HepG2 (cell line): ENCODE measurements at regions not wholly inside any gene's neighbourhood (a gene's known extent, or its start where the extent isn't known, plus 50 kb on each side); places are given as distances from the start of the nearest gene placed in this dataset.

Source experiments
- ATAC-seq: fragments of 200-7000 bp; cut with Tn5 transposase; 3 replicates; pipeline ENCODE4 v1.9.1; 2020; ENCODE audit warnings: mild to moderate bottlenecking, moderate library complexity
- BruUV-seq: library from RNA; stranded (reverse); fragments of 400-500 nt; replicated peaks from 2 replicates; lab custom pipeline; 2021; lab: Mats Ljungman, UMichigan
- CTCF ChIA-PET: fragments of 300-600 bp; formaldehyde crosslinking; extraction: SDS; loops from one replicate; lab custom pipeline; 2021; ENCODE audit warnings: low total read pairs, inconsistent platforms, low intra/inter-chr PET ratio; lab: Yijun Ruan, JAX
- POLR2A ChIA-PET: fragments of 350-600 bp; sonication (Branson Sonifier 250); formaldehyde crosslinking; loops from one replicate; lab custom pipeline; 2020; ENCODE audit warnings: antibody characterized with exemption, inconsistent platforms; lab: Yijun Ruan, JAX
- DNase-seq: peaks from one replicate; pipeline ENCODE4 v3.0.0-alpha.2; 2015; ENCODE audit warnings: low spot score
- FAIRE-seq: peaks from 3 replicates; lab custom pipeline; 2011; peaks lifted over from hg19 to GRCh38; lab: Jason Lieb, UNC
- H2AFZ ChIP-seq: one replicate; pipeline ENCODE4 v1.6.1; 2011; ENCODE audit warnings: low read length, inconsistent platforms
- H3K27ac ChIP-seq: fragments of 300-600 bp; 3 replicates; pipeline ENCODE4 v1.8.0; 2011; ENCODE audit warnings: mixed run types, mild to moderate bottlenecking, mixed read lengths, low read length, inconsistent platforms; ENCODE audit not compliant: insufficient read depth; ENCODE audit errors: extremely low read length
- H3K27me3 ChIP-seq, 2 experiments: fragments of 200-600 bp in 1 of 2; 2 replicates in 1 of 2; 3 replicates in 1 of 2; pipeline versions ENCODE4 v1.6.0 to v1.8.0; 2011; ENCODE audit warnings: low read length in 2 of 2, mild to moderate bottlenecking in 2 of 2, moderate library complexity in 2 of 2, inconsistent platforms in 1 of 2; ENCODE audit not compliant: insufficient read depth in 2 of 2, control insufficient read depth in 1 of 2
- H3K36me3 ChIP-seq, 2 experiments: fragments of 200-600 bp in 1 of 2; replicated peaks in 1 of 2; 2 replicates in 1 of 2; 3 replicates in 1 of 2; pipeline versions ENCODE4 v1.5.1 to v1.8.0; 2011; ENCODE audit warnings: low read length in 2 of 2, inconsistent platforms in 1 of 2; ENCODE audit not compliant: insufficient read depth in 2 of 2, control insufficient read depth in 1 of 2
- H3K4me1 ChIP-seq: 2 replicates; pipeline ENCODE4 v1.5.1; 2012; ENCODE audit warnings: low read length, inconsistent platforms; ENCODE audit not compliant: insufficient read depth
- H3K4me2 ChIP-seq: 2 replicates; pipeline ENCODE4 v1.6.0; 2011; ENCODE audit warnings: low read depth, low read length, inconsistent platforms
- H3K4me3 ChIP-seq, 3 experiments: fragments of 200-600 bp in 1 of 3; sonication (generic), shearing (Covaris generic) in 1 of 3; replicated peaks in 1 of 3; 2 replicates each; pipeline ENCODE4 v1.5.1; 2011 to 2016; ENCODE audit warnings: low read length in 3 of 3, inconsistent platforms in 2 of 3, low read depth in 2 of 3, mild to moderate bottlenecking in 2 of 3, control low read depth in 1 of 3, mixed read lengths in 1 of 3; ENCODE audit not compliant: insufficient read depth in 1 of 3
- H3K79me2 ChIP-seq: one replicate; pipeline ENCODE4 v1.6.1; 2011; ENCODE audit warnings: low read length, inconsistent platforms; ENCODE audit not compliant: insufficient read depth
- H3K9ac ChIP-seq: 2 replicates; pipeline ENCODE4 v1.6.0; 2011; ENCODE audit warnings: mild to moderate bottlenecking, low read depth, low read length, inconsistent platforms; ENCODE audit not compliant: insufficient read depth
- H3K9me3 ChIP-seq: 2 replicates; pipeline ENCODE4 v1.5.1; 2012; ENCODE audit warnings: mild to moderate bottlenecking, low read length
- H4K20me1 ChIP-seq: 2 replicates; pipeline ENCODE4 v1.6.0; 2011; ENCODE audit warnings: inconsistent platforms, mild to moderate bottlenecking, low read length, moderate library complexity; ENCODE audit not compliant: insufficient read depth
- ADNP ChIP-seq: sonication (generic); formaldehyde crosslinking; IDR thresholded peaks from 2 replicates; pipeline ENCODE4 v1.4.0; 2020; ENCODE audit warnings: missing genetic modification reagents
- ATF3 ChIP-seq: sonication (generic); formaldehyde crosslinking; IDR thresholded peaks from 2 replicates; pipeline ENCODE4 v1.4.0; 2020; ENCODE audit warnings: missing genetic modification reagents
- EHMT2 ChIP-seq: fragments of 200-600 bp; sonication (generic); IDR thresholded peaks from 2 replicates; pipeline ENCODE4 v1.7.0; 2017; ENCODE audit warnings: antibody characterized with exemption, low read depth, low read length, borderline replicate concordance
- EZH2 ChIP-seq: conservative IDR thresholded peaks from 2 replicates; pipeline ENCODE4 v1.6.1; 2012; ENCODE audit warnings: mild to moderate bottlenecking, low read depth, low read length, moderate library complexity
- HNRNPUL1 ChIP-seq: fragments of 200-400 bp; formaldehyde crosslinking; IDR thresholded peaks from 2 replicates; pipeline ENCODE4 v1.6.1; 2017; ENCODE audit warnings: low read depth, mild to moderate bottlenecking, low read length, moderate library complexity
- NR2C2 ChIP-seq: sonication (generic); formaldehyde crosslinking; IDR thresholded peaks from 2 replicates; pipeline ENCODE4 v1.4.0; 2020; ENCODE audit warnings: missing genetic modification reagents, mild to moderate bottlenecking, moderate library complexity, borderline replicate concordance
- RCOR2 ChIP-seq: IDR thresholded peaks from 2 replicates; pipeline ENCODE4 v1.6.1; 2016; ENCODE audit warnings: missing biosample characterization, missing genetic modification reagents
- RNF219 ChIP-seq: sonication (generic); formaldehyde crosslinking; IDR thresholded peaks from 2 replicates; pipeline ENCODE4 v1.5.0; 2020; ENCODE audit warnings: mild to moderate bottlenecking, missing genetic modification reagents
- TEAD3 ChIP-seq: optimal IDR thresholded peaks from 2 replicates; pipeline ENCODE3; 2016; ENCODE audit warnings: borderline replicate concordance
- TP53 ChIP-seq: sonication (generic); formaldehyde crosslinking; conservative IDR thresholded peaks from 2 replicates; pipeline ENCODE4 v1.4.0; 2020; ENCODE audit warnings: missing genetic modification reagents
- ZNF224 ChIP-seq: sonication (generic); formaldehyde crosslinking; IDR thresholded peaks from 2 replicates; pipeline ENCODE4 v1.5.0; 2020; ENCODE audit warnings: mild to moderate bottlenecking, missing genetic modification reagents
- ZNF251 ChIP-seq: sonication (generic); formaldehyde crosslinking; IDR thresholded peaks from 2 replicates; pipeline ENCODE4 v1.9.0; 2021; ENCODE audit warnings: mild to moderate bottlenecking, missing genetic modification reagents
- ZNF383 ChIP-seq: sonication (generic); formaldehyde crosslinking; IDR thresholded peaks from 2 replicates; pipeline ENCODE4 v1.4.0; 2020; ENCODE audit warnings: missing genetic modification reagents, mild to moderate bottlenecking, borderline replicate concordance
- ZNF510 ChIP-seq: sonication (generic); formaldehyde crosslinking; IDR thresholded peaks from 2 replicates; pipeline ENCODE4 v1.4.0; 2020; ENCODE audit warnings: low read depth, mild to moderate bottlenecking, missing genetic modification reagents
- ZNF709 ChIP-seq: sonication (generic); formaldehyde crosslinking; IDR thresholded peaks from 2 replicates; pipeline ENCODE4 v1.5.0; 2020; ENCODE audit warnings: mild to moderate bottlenecking, missing genetic modification reagents
- WGBS: methylation state at CpG from one replicate; pipeline ENCODE4 v1.1.6; 2017; ENCODE audit warnings: low lambda C conversion rate; 5-methylcytosine and 5-hydroxymethylcytosine counted together
- in situ Hi-C: cut with HindIII; loops from 2 replicates; pipeline ENCODE4 v1.10.0; 2017; ENCODE audit warnings: low pct_unique_long_range_greater_than_20kb; ENCODE audit not compliant: extremely low pct_ligation_motif_present
- intact Hi-C: fragments of 100-400 bp; cut with micrococcal nuclease; formaldehyde crosslinking; loops from one replicate; pipeline ENCODE4 v1.10.0; 2022; ENCODE audit not compliant: unreplicated experiment

DNA sequence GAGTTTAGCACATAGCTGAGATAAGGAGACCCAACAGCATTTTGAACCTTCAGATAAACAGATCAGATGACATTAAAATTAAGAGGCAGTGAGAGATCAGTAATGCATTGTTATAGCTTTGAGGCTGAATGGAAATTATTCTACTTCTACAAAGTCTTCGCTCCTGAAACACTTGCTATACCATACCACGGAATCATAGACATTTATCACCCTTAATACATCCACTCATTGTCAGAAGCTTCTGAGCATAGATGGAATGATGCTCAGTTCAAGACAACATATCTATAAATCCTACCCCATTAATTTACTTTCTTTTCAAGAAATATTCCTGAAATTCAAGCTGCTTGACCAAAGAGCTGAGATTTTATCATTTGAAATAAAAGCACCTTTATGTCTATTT is 266.7 kb downstream of the C3orf38 start:
- no peak for DNase-seq
- H3K27me3 ChIP-seq, result no peaks in the 10 kb centered on the region; a peak in 1 of 5 replicates
- no peak overlapping the region for H3K9ac ChIP-seq
- POLR2A ChIA-PET, result no interaction called here
- no peak overlapping the region for H3K27ac ChIP-seq
- 0% methylated on average over 2 of the region's 2 CpGs for WGBS
- H3K9me3 ChIP-seq, result no peaks in the 10 kb centered on the region
- no peaks in the 10 kb centered on the region for H3K79me2 ChIP-seq
- TF ChIP-seq ZNF224 (no peak), EHMT2 (no peak), ZNF709 (CRISPR knock-in tag) (no peak), ZNF251 (CRISPR knock-in tag) (no peak), TEAD3 (no peak), NR2C2 (CRISPR knock-in tag) (no peak), ZNF510 (CRISPR knock-in tag) (no peak), RNF219 (CRISPR knock-in tag) (no peak)
- TF ChIP-seq, all 625 proteins: peak for 0
- no peak for FAIRE-seq
- H3K4me3 ChIP-seq, result no peak overlapping the region
- in situ Hi-C loops, result no loop called here
- intact Hi-C loops, result no loop called here
- H2AFZ ChIP-seq, result no peak overlapping the region
- no peak overlapping the region for H3K4me2 ChIP-seq
- no peaks in the 10 kb centered on the region for H4K20me1 ChIP-seq
- CTCF ChIA-PET, result no interaction called here
- no TSS peak for BruUV-seq
- no peaks in the 10 kb centered on the region for H3K36me3 ChIP-seq
- no peak for ATAC-seq
- no peaks in the 10 kb centered on the region for H3K4me1 ChIP-seq

- ChIA-PET POLR2A (no interaction called here), CTCF (no interaction called here)
- Histone ChIP-seq H3K4me3 (no peak overlapping the region), H3K4me2 (no peak overlapping the region), H3K9me3 (no peaks in the 10 kb centered on the region), H3K9ac (no peak overlapping the region), H3K27ac (no peak overlapping the region), H3K36me3 (no peaks in the 10 kb centered on the region), H3K4me1 (no peaks in the 10 kb centered on the region), H4K20me1 (no peaks in the 10 kb centered on the region), H3K27me3 (no peaks in the 10 kb centered on the region; a peak in 1 of 5 replicates), H2AFZ (no peak overlapping the region), H3K79me2 (no peaks in the 10 kb centered on the region)
- ATAC-seq (no peak), FAIRE-seq (no peak), DNase-seq (no peak)
- WGBS, result 52% methylated on average over 6 of the region's 6 CpGs
- intact Hi-C loops, result no loop called here
- in situ Hi-C loops, result no loop called here
- no TSS peak for BruUV-seq
- no peak for TF ChIP-seq HNRNPUL1
- TF ChIP-seq TP53 (CRISPR knock-in tag), result no peak
- no peak for TF ChIP-seq RCOR2 (CRISPR knock-in tag)
- TF ChIP-seq ATF3 (CRISPR knock-in tag), result no peak
- TF ChIP-seq ZNF383, result no peak
- TF ChIP-seq ADNP (CRISPR knock-in tag), result no peak
- no peak for TF ChIP-seq EZH2
These were observed 268.5 kb downstream of the C3orf38 start for GRCh38 chr3:88418219-88418618.
